Colonic mucosa (tissue), 4 donors: ENCODE measurements at regions not wholly inside any gene's neighbourhood (a gene's known extent, or its start where the extent isn't known, plus 50 kb on each side); places are given as distances from the start of the nearest gene placed in this dataset.

Source experiments
- DNase-seq: peaks from one replicate; pipeline ENCODE4 v3.0.0-alpha.2; 2020
- H3K27ac ChIP-seq: fragments of 200-600 bp; one replicate; pipeline ENCODE4 v1.8.0; 2021
- H3K27me3 ChIP-seq: fragments of 200-600 bp; one replicate; pipeline ENCODE4 v1.8.0; 2021
- H3K36me3 ChIP-seq: fragments of 200-600 bp; one replicate; pipeline ENCODE4 v1.8.0; 2021
- H3K4me1 ChIP-seq: fragments of 200-600 bp; one replicate; pipeline ENCODE4 v1.8.0; 2021; ENCODE audit warnings: mild to moderate bottlenecking
- H3K4me3 ChIP-seq: fragments of 200-600 bp; one replicate; pipeline ENCODE4 v1.8.0; 2021
- H3K9ac ChIP-seq, 2 donors: one replicate each; pipeline ENCODE4 v1.7.0; 2013; ENCODE audit warnings: control low read depth in 2 of 2, low read depth in 2 of 2, low read length in 2 of 2
- H3K9me3 ChIP-seq: fragments of 200-600 bp; one replicate; pipeline ENCODE4 v1.8.0; 2021
- CTCF ChIP-seq: fragments of 200-600 bp; IDR thresholded peaks from one replicate; pipeline ENCODE4 v1.8.0; 2022; ENCODE audit warnings: antibody characterized with exemption, mild to moderate bottlenecking
- intact Hi-C: fragments of 100-400 bp; cut with DNase I; formaldehyde crosslinking; loops from one replicate; pipeline ENCODE4 v1.14.1; 2022
- donor health status: healthy.
- donor health status: DM: no; HTN: no; CAD: no.
- donor health status: DM: no; HTN: no; CAD: no.

GRCh38 chr3:110816008-110816407 is 255.6 kb upstream of the NECTIN3 start:
- Histone ChIP-seq H3K9me3 (no peaks in the 10 kb centered on the region), H3K4me1 (no peaks in the 10 kb centered on the region), H3K27ac (no peak overlapping the region), H3K27me3 (no peaks in the 10 kb centered on the region), H3K36me3 (no peaks in the 10 kb centered on the region), H3K9ac (no peak overlapping the region), H3K4me3 (no peak overlapping the region)
- DNase-seq: no peak
- TF ChIP-seq CTCF: no peak
- intact Hi-C loops: no loop called here

DNA sequence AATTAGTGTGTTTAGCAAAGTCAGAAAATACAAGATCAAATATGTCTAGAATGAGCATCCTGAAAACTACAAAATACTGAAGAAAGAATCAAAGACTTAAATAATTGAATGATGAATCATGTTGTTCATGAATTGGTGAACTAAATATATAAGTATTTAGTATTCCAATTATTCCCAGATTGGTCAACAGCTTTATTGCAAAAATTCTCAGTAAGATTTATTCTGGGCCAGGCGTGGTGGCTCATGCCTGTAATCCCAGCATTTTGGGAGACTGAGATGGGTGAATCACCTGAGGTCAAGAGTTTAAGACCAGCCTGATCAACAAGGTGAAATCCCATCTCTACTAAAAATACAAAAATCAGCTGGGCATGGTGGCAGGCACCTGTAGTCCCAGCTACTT is 250.0 kb upstream of the NECTIN3 start:
- H3K27me3 ChIP-seq: no peaks in the 10 kb centered on the region
- TF ChIP-seq CTCF: no peak
- no peak for DNase-seq
- H3K36me3 ChIP-seq: no peaks in the 10 kb centered on the region
- no peak overlapping the region for H3K27ac ChIP-seq
- no peaks in the 10 kb centered on the region for H3K4me1 ChIP-seq
- no peaks in the 10 kb centered on the region for H3K9me3 ChIP-seq
- intact Hi-C loops: no loop called here
- H3K4me3 ChIP-seq: no peak overlapping the region
- no peak overlapping the region for H3K9ac ChIP-seq

GRCh38 chr3:110822971-110823370 is 248.6 kb upstream of the NECTIN3 start:
- Histone ChIP-seq H3K36me3 (no peaks in the 10 kb centered on the region), H3K4me3 (no peak overlapping the region), H3K9ac (no peak overlapping the region), H3K4me1 (no peaks in the 10 kb centered on the region), H3K27ac (no peak overlapping the region), H3K9me3 (no peaks in the 10 kb centered on the region), H3K27me3 (no peaks in the 10 kb centered on the region)
- TF ChIP-seq CTCF: no peak
- DNase-seq: no peak
- intact Hi-C loops: no loop called here

DNA sequence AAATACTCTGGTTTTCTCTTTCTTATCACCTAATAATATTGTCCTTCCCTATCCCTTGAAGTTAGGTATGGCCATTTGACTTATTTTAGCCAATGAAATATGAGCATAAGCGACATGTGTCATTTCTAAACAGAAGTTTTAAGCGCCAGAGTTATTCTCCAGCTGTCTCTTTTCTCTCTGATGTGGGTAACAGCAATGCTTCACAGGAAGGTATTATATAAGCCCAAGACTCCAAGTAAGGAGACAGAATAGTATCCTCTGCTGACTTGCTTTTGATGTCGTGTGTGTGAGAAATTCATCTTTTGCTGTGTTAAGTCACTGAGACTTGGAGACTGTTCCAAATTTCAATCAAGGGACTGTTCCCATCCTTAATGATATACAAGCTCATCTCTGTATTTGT is 224.6 kb upstream of the NECTIN3 start:
- H3K4me3 ChIP-seq: no peak overlapping the region
- no peak for TF ChIP-seq CTCF
- H3K4me1 ChIP-seq: no peaks in the 10 kb centered on the region
- H3K36me3 ChIP-seq: no peaks in the 10 kb centered on the region
- no peaks in the 10 kb centered on the region for H3K9me3 ChIP-seq
- H3K9ac ChIP-seq: no peak overlapping the region
- intact Hi-C loops: no loop called here
- no peaks in the 10 kb centered on the region for H3K27me3 ChIP-seq
- H3K27ac ChIP-seq: no peak overlapping the region
- DNase-seq: no peak

DNA sequence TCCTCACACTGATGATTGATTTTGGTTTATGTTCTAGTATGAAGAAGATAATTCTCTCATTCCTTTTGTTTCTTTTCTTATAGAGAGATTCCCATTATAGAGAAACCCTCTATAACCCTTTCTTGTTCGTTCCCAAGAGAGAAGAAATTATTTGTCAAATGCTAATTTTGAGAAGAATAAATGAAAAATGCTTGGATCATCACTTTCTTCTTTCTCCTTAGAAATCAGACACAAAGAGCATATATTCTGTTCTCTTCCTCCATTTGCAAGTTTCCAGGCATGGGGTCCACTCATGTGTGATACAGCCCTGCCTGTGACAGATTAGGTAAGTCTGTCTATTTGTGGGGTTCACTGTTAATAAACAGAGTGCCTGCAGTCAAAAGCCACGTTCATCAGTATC is 222.6 kb upstream of the NECTIN3 start:
- intact Hi-C loops: no loop called here
- no peaks in the 10 kb centered on the region for H3K27me3 ChIP-seq
- H3K4me1 ChIP-seq: no peaks in the 10 kb centered on the region
- no peak for DNase-seq
- no peak overlapping the region for H3K4me3 ChIP-seq
- no peaks in the 10 kb centered on the region for H3K9me3 ChIP-seq
- H3K9ac ChIP-seq: no peak overlapping the region
- H3K36me3 ChIP-seq: no peaks in the 10 kb centered on the region
- TF ChIP-seq CTCF: no peak
- no peak overlapping the region for H3K27ac ChIP-seq

DNA sequence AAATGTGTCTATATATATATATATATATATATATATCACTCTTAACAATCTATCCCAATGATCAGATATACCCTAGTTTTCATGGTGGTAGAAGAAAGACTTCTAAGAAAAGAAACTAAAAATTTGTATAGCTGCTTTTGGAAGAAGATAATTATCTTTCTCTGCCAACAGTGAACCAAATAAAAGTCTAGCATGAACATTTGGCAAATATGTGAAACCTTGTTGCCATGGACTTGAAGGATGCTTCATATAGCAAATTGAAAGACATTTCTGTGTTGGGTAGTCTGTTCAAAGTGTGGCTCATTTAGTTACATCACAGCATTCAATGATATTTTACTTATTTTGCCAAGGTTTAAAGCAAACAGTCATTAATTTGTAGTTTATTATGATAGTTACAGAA is 219.9 kb upstream of the NECTIN3 start:
- Histone ChIP-seq H3K4me1 (no peaks in the 10 kb centered on the region), H3K27me3 (no peaks in the 10 kb centered on the region), H3K9me3 (no peaks in the 10 kb centered on the region), H3K36me3 (no peaks in the 10 kb centered on the region), H3K4me3 (no peak overlapping the region), H3K9ac (no peak overlapping the region), H3K27ac (no peak overlapping the region)
- intact Hi-C loops: no loop called here
- no peak for DNase-seq
- TF ChIP-seq CTCF: no peak
